Stimulated activated effector memory CD8-positive, alpha-beta T cell treated with anti-CD3 and anti-CD28 coated beads, Interleukin-12 subunit alpha, Interleukin-12 subunit beta, amount 100 ng/mL, for 72 hours (primary cell): ENCODE measurements at regions not wholly inside any gene's neighbourhood (a gene's known extent, or its start where the extent isn't known, plus 50 kb on each side); places are given as distances from the start of the nearest gene placed in this dataset.
"Not testable (repeated sequence)": the region's sequence is repeated elsewhere in the genome, so short reads cannot be mapped to it uniquely, and the experiment has no call there.

Source experiments
- ATAC-seq: fragments of 150-1000 bp; cut with Tn5 transposase; 2 replicates; pipeline ENCODE4 v1.10.0; 2021
- DNase-seq, 2 donors: peaks; one replicate each; pipeline ENCODE4 v3.0.0; 2021 to 2022; ENCODE audit warnings: low spot score in 2 of 2
- H3K27ac Mint-ChIP-seq: one replicate; pipeline ENCODE4 v1.8.0; 2022; ENCODE audit warnings: mild to moderate bottlenecking, mixed read lengths
- H3K36me3 Mint-ChIP-seq: one replicate; pipeline ENCODE4 v1.8.0; 2022; ENCODE audit warnings: mild to moderate bottlenecking, mixed read lengths
- H3K4me1 Mint-ChIP-seq: one replicate; pipeline ENCODE4 v1.8.0; 2022; ENCODE audit warnings: mixed read lengths
- H3K4me3 Mint-ChIP-seq: one replicate; pipeline ENCODE4 v1.8.0; 2022; ENCODE audit warnings: mild to moderate bottlenecking, mixed read lengths
- H3K9me3 Mint-ChIP-seq: one replicate; pipeline ENCODE4 v1.8.0; 2022; ENCODE audit warnings: mixed read lengths

DNA sequence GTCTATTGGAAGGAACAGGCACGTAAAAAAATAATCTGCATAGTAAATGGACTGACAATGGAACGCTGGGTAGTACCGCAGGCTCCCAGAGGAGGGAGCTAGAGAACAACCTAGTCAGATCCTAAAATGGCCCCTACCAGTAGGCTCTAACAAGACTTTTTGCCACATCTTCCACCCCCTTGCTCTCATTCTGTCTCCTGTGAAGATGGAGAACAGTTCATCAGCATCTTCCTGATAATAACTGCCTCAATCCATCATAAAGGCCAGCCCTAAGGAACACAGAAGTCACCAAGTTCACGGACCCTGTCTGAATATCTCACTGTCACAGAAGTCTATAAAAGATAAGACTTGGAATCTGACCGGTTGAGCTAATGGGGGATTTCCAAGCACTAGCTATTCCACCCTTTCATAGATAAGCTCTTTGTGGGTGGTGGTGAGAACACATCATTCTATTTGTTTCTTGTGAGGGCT lies 133.4 kb downstream of the SLC1A3 start:
- Mint-ChIP-seq H3K27ac (no peak overlapping the region), H3K4me3 (no peak overlapping the region), H3K9me3 (no peaks in the 10 kb centered on the region), H3K36me3 (no peaks in the 10 kb centered on the region), H3K4me1 (peaks cover 8% of the 10 kb centered on the region)
- peak; percentile 53 to 83 for DNase-seq
- peak; percentile 61 for ATAC-seq

- Mint-ChIP-seq H3K4me1 (peaks cover 14% of the 10 kb centered on the region), H3K27ac (no peak overlapping the region), H3K36me3 (no peaks in the 10 kb centered on the region), H3K9me3 (no peaks in the 10 kb centered on the region), H3K4me3 (no peak overlapping the region)
- no peak for ATAC-seq
- no peak for DNase-seq
Measured at GRCh38 chr5:36740259-36740898, 134.0 kb downstream of the SLC1A3 start.

GRCh38 chr5:36741128-36741527 lies 134.7 kb downstream of the SLC1A3 start:
- H3K9me3 Mint-ChIP-seq: no peaks in the 10 kb centered on the region
- H3K27ac Mint-ChIP-seq: no peak overlapping the region
- DNase-seq: no peak
- H3K4me1 Mint-ChIP-seq: peaks cover 18% of the 10 kb centered on the region
- ATAC-seq: no peak
- H3K4me3 Mint-ChIP-seq: no peak overlapping the region
- no peaks in the 10 kb centered on the region for H3K36me3 Mint-ChIP-seq

GRCh38 chr5:36743891-36744772 lies 132.4 kb upstream of the NIPBL start:
- H3K9me3 Mint-ChIP-seq: no peaks in the 10 kb centered on the region
- H3K36me3 Mint-ChIP-seq: no peaks in the 10 kb centered on the region
- ATAC-seq: no peak
- H3K4me3 Mint-ChIP-seq: peak overlapping the region; percentile 76
- peaks cover 18% of the 10 kb centered on the region for H3K4me1 Mint-ChIP-seq
- no peak overlapping the region for H3K27ac Mint-ChIP-seq
- DNase-seq: no peak

- peak; percentile 63 for ATAC-seq
- Mint-ChIP-seq H3K9me3 (no peaks in the 10 kb centered on the region), H3K27ac (no peak overlapping the region), H3K4me3 (peak overlapping the region; percentile 76), H3K36me3 (no peaks in the 10 kb centered on the region), H3K4me1 (peaks cover 18% of the 10 kb centered on the region)
- DNase-seq: peak in 1 of 2 donors; percentile 54
Measured at GRCh38 chr5:36744773-36745589, 131.6 kb upstream of the NIPBL start.

DNA sequence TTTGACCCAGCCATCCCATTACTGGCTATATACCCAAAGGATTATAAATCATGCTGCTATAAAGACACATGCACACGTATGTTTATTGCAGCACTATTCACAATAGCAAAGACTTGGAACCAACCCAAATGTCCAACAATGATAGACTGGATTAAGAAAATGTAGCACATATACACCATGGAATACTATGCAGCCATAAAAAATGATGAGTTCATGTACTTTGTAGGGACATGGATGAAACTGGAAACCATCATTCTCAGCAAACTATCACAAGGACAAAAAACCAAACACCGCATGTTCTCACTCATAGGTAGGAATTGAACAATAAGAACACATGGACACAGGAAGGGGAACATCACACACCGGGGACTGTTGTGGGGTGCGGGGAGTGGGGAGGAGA lies 128.8 kb upstream of the NIPBL start:
- H3K9me3 Mint-ChIP-seq, ATAC-seq, H3K36me3 Mint-ChIP-seq, H3K4me3 Mint-ChIP-seq, H3K27ac Mint-ChIP-seq, DNase-seq: not testable (repeated sequence)
- peaks cover 18% of the 10 kb centered on the region for H3K4me1 Mint-ChIP-seq

DNA sequence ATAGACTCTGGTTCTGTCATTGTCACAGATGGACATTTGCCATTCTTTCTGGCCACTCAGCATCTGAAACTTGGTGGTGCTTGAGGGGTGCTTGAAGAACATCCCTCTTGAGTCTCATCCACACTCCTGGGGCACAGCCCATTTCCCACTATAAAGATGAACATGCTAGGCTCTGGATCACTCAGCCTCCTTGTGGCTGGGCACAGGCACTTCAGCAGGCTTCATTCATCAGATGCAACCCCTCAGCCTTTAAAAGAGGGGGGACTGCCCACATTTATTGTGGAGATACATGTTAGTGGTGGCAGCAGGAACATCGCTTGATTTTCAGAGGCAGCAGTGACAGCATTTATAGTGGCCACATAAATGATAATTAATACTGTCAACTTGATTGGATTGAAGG lies 124.7 kb upstream of the NIPBL start:
- no peaks in the 10 kb centered on the region for H3K36me3 Mint-ChIP-seq
- ATAC-seq: no peak

GRCh38 chr5:36755342-36755741 lies 121.2 kb upstream of the NIPBL start:
- Mint-ChIP-seq H3K4me3 (no peak overlapping the region), H3K9me3 (no peaks in the 10 kb centered on the region), H3K36me3 (no peaks in the 10 kb centered on the region), H3K4me1 (no peaks in the 10 kb centered on the region), H3K27ac (no peak overlapping the region)
- DNase-seq: no peak
- no peak for ATAC-seq

More for the DNA sequence above, 124.7 kb upstream of the NIPBL start:
- no peak for DNase-seq
- Mint-ChIP-seq H3K27ac (no peak overlapping the region), H3K4me3 (no peak overlapping the region), H3K9me3 (no peaks in the 10 kb centered on the region), H3K4me1 (no peaks in the 10 kb centered on the region)

DNA sequence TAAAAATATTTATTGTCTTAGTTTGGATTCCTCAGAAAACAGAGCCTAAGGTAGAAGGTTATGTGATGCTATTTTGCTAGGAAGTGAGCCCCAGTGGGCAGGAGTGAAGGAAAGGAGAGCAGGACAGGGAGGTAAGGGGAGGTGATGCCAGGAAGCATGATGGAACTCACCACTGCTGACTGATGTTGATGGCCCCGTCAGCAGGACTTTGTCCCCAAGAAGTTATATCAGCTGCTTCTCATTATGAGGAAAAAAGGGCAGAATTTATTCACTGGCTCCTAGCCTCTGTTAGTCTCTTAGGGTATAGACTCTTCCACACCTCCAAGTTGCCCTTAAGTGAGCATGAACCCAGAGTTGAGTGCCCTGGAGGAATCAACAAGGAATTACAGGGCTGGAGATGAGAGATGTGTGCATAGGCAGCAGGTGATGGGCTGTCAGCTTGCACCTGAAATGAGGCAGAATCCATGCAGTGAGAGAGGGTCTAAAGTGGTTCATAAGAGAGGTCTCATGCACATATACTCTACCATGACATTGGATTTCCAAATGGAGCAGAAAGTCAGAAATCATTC lies 120.6 kb upstream of the NIPBL start:
- ATAC-seq (peak; percentile 31), DNase-seq (no peak)
- H3K9me3 Mint-ChIP-seq: no peaks in the 10 kb centered on the region
- H3K27ac Mint-ChIP-seq: no peak overlapping the region
- H3K4me1 Mint-ChIP-seq: no peaks in the 10 kb centered on the region
- no peak overlapping the region for H3K4me3 Mint-ChIP-seq
- no peaks in the 10 kb centered on the region for H3K36me3 Mint-ChIP-seq

- no peak for DNase-seq
- no peak for ATAC-seq
- Mint-ChIP-seq H3K4me3 (no peak overlapping the region), H3K27ac (no peak overlapping the region), H3K36me3 (no peaks in the 10 kb centered on the region), H3K4me1 (no peaks in the 10 kb centered on the region), H3K9me3 (no peaks in the 10 kb centered on the region)
Measured at GRCh38 chr5:36756848-36757247, 119.7 kb upstream of the NIPBL start.

DNA sequence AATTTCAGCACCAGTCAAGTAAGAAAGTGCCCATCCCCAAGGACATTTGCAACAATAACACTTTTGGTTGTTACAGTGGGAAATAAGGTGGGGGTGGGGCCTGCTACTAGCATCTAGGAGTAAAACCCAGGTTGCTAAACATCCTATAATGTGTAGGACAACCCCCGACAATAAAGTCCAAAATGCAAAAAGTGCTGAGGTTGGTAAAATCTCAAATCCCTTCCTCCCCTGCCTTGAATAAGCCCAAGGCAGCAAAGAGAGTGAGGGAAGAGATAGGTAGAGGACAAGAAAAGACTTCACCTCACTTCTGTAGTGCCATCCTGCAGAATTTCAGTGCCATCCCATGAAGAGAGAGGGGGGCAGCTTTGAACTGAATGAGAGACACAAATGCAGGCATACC lies 117.5 kb upstream of the NIPBL start:
- H3K36me3 Mint-ChIP-seq: no peaks in the 10 kb centered on the region
- H3K4me1 Mint-ChIP-seq: no peaks in the 10 kb centered on the region
- no peaks in the 10 kb centered on the region for H3K9me3 Mint-ChIP-seq
- ATAC-seq: no peak
- H3K4me3 Mint-ChIP-seq: no peak overlapping the region
- DNase-seq: no peak
- no peak overlapping the region for H3K27ac Mint-ChIP-seq

DNA sequence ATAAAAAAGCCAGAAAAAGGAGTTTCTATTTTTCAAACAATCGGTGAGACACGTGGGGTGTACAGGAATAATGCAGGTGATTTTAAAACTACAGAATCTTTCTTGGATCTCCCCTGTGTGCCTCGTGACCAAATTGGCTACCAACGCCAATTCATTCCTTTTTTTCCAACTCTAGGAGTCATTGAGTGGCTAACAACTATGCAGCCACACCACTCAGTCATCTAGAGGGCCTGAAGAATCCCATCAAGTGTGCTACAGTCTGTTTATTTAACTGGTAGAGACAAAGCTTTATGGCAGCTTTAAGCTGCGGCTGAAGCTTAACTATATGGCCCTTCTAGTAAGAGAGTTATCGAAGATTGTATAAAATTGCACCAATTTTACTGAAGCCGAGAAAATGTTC lies 113.1 kb upstream of the NIPBL start:
- DNase-seq: no peak
- H3K27ac Mint-ChIP-seq: no peak overlapping the region
- no peak overlapping the region for H3K4me3 Mint-ChIP-seq
- no peak for ATAC-seq
- H3K36me3 Mint-ChIP-seq: no peaks in the 10 kb centered on the region
- no peaks in the 10 kb centered on the region for H3K9me3 Mint-ChIP-seq
- H3K4me1 Mint-ChIP-seq: no peaks in the 10 kb centered on the region

DNA sequence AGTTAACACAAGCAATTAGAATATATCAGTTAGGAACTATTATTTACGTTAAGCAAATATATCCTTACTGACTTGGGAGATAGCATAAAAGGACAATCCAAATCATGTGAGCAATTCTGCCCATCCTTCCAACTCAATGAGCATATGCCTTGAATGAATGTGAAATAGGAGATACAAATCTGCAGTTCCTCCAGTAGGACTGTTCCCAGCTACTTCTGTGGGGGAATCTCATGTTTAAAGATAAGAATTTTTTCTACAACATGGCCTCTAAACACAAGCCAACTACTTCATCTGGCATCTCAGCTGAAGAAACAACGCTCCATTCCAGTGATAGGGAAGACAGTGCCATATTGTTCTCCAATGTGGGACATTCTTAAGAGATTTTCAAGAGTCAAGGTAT lies 110.7 kb upstream of the NIPBL start:
- Mint-ChIP-seq H3K36me3 (no peaks in the 10 kb centered on the region), H3K9me3 (peaks cover 3% of the 10 kb centered on the region), H3K27ac (no peak overlapping the region), H3K4me1 (no peaks in the 10 kb centered on the region), H3K4me3 (no peak overlapping the region)
- no peak for ATAC-seq
- no peak for DNase-seq

DNA sequence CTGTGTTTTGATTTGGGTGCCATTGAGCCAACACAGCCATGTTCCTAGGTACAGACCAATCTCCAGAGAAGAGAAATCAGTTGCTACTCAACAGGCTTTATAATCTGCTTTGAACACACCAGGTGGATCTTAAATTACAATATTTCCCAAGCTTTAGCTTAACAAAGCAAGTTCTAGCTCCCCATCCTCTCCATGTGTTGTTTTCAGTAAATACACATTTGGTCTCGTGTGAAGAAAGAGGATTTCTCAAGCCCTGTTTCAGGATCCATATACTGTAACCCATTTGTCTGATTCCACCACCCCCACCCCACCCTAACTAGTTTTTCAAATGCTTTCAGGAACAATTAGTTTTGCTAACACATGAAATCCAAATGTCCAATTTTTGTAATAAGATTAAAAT lies 109.6 kb upstream of the NIPBL start:
- ATAC-seq (no peak), DNase-seq (no peak)
- H3K27ac Mint-ChIP-seq: no peak overlapping the region
- H3K4me3 Mint-ChIP-seq: no peak overlapping the region
- H3K4me1 Mint-ChIP-seq: no peaks in the 10 kb centered on the region
- H3K36me3 Mint-ChIP-seq: no peaks in the 10 kb centered on the region
- H3K9me3 Mint-ChIP-seq: peaks cover 3% of the 10 kb centered on the region

GRCh38 chr5:36768450-36768849 lies 108.1 kb upstream of the NIPBL start:
- DNase-seq (no peak), ATAC-seq (no peak)
- Mint-ChIP-seq H3K36me3 (no peaks in the 10 kb centered on the region), H3K4me3 (no peak overlapping the region), H3K9me3 (peaks cover 3% of the 10 kb centered on the region), H3K4me1 (no peaks in the 10 kb centered on the region), H3K27ac (no peak overlapping the region)
